ENCODE measurements at regions not wholly inside any gene's neighbourhood (a gene's known extent, or its start where the extent isn't known, plus 50 kb on each side); places are given as distances from the start of the nearest gene placed in this dataset.

DNA sequence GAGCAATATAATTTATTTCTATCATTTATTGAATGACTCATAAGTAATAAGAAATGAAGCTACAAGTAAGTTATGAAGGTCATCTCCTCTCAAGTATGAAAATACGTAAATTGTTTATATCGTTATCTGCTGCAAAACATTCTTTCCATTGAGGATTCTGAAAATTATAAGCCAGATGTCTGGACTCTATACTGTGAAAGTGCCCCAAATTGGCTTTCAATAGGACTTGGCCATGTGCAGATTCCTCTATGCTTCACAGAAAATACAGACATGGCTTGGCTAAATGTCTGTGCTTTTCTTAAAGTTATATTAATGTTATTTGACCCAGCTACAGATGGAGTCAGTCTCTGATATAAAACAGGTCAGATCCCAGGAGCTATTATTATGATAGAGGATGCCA lies 2109.9 kb upstream of the AGA start:
- BruUV-seq (replicated peaks) = no TSS peak
- H3K4me1 ChIP-seq (ENCODE audit: control insufficient read depth in 1 of 2, insufficient read depth in 2 of 2, low read length in 2 of 2) = no peaks in the 10 kb centered on the region
- RAD21 ChIA-PET (ENCODE audit: low non-redundant PET in 1 of 2, low total read pairs in 2 of 2, uncharacterized antibody in 2 of 2, unreplicated experiment in 2 of 2) = no interaction called here
- POLR2A ChIA-PET = no interaction called here
- H3K9ac ChIP-seq (ENCODE audit: low read length) = no peak overlapping the region
- intact Hi-C loops (cut with micrococcal nuclease) = no loop called here
- no peaks in the 10 kb centered on the region for H3K27me3 ChIP-seq (ENCODE audit: insufficient read depth, low read length)
- TF ChIP-seq, protein P1, sequence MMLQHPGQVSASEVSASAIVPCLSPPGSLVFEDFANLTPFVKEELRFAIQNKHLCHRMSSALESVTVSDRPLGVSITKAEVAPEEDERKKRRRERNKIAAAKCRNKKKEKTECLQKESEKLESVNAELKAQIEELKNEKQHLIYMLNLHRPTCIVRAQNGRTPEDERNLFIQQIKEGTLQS (IDR thresholded peaks at IDR 0.05) = no peak
- TF ChIP-seq, protein P2, sequence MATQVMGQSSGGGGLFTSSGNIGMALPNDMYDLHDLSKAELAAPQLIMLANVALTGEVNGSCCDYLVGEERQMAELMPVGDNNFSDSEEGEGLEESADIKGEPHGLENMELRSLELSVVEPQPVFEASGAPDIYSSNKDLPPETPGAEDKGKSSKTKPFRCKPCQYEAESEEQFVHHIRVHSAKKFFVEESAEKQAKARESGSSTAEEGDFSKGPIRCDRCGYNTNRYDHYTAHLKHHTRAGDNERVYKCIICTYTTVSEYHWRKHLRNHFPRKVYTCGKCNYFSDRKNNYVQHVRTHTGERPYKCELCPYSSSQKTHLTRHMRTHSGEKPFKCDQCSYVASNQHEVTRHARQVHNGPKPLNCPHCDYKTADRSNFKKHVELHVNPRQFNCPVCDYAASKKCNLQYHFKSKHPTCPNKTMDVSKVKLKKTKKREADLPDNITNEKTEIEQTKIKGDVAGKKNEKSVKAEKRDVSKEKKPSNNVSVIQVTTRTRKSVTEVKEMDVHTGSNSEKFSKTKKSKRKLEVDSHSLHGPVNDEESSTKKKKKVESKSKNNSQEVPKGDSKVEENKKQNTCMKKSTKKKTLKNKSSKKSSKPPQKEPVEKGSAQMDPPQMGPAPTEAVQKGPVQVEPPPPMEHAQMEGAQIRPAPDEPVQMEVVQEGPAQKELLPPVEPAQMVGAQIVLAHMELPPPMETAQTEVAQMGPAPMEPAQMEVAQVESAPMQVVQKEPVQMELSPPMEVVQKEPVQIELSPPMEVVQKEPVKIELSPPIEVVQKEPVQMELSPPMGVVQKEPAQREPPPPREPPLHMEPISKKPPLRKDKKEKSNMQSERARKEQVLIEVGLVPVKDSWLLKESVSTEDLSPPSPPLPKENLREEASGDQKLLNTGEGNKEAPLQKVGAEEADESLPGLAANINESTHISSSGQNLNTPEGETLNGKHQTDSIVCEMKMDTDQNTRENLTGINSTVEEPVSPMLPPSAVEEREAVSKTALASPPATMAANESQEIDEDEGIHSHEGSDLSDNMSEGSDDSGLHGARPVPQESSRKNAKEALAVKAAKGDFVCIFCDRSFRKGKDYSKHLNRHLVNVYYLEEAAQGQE (IDR thresholded peaks at IDR 0.05; ENCODE audit: low read depth) = no peak
- TF ChIP-seq, protein P3, sequence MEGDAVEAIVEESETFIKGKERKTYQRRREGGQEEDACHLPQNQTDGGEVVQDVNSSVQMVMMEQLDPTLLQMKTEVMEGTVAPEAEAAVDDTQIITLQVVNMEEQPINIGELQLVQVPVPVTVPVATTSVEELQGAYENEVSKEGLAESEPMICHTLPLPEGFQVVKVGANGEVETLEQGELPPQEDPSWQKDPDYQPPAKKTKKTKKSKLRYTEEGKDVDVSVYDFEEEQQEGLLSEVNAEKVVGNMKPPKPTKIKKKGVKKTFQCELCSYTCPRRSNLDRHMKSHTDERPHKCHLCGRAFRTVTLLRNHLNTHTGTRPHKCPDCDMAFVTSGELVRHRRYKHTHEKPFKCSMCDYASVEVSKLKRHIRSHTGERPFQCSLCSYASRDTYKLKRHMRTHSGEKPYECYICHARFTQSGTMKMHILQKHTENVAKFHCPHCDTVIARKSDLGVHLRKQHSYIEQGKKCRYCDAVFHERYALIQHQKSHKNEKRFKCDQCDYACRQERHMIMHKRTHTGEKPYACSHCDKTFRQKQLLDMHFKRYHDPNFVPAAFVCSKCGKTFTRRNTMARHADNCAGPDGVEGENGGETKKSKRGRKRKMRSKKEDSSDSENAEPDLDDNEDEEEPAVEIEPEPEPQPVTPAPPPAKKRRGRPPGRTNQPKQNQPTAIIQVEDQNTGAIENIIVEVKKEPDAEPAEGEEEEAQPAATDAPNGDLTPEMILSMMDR (IDR thresholded peaks at IDR 0.05 in 2 of 3, conservative IDR thresholded peaks at IDR 0.05 in 1 of 3; ENCODE audit: borderline replicate concordance in 1 of 3, insufficient read depth in 1 of 3, low read depth in 2 of 3, low read length in 2 of 3) = no peak
- no peak overlapping the region for H3K4me2 ChIP-seq (ENCODE audit: low read length)
- no peaks in the 10 kb centered on the region for H4K20me1 ChIP-seq (ENCODE audit: insufficient read depth)
- CTCF ChIA-PET = no interaction called here
- no peaks in the 10 kb centered on the region for H3K36me3 ChIP-seq (ENCODE audit: control insufficient read depth in 1 of 2, insufficient read depth in 2 of 2, low read length in 2 of 2)
- no peak overlapping the region for H3K27ac ChIP-seq (ENCODE audit: low read depth, low read length)
- no peak overlapping the region for H2AFZ ChIP-seq (ENCODE audit: low read depth, low read length, poor library complexity, severe bottlenecking)
- ATAC-seq = no peak
- no peaks in the 10 kb centered on the region for H3K9me2 ChIP-seq (ENCODE audit: insufficient read depth)
- H3K79me2 ChIP-seq (ENCODE audit: insufficient read depth, low read length) = no peaks in the 10 kb centered on the region
- DNase-seq (ENCODE audit: low read depth, low spot score) = no peak
- no peak overlapping the region for H3K4me3 ChIP-seq (replicated peaks in 1 of 2; ENCODE audit: low read depth in 1 of 2, low read length in 2 of 2)
- H3K9me3 ChIP-seq (ENCODE audit: control insufficient read depth in 1 of 2, insufficient read depth in 1 of 2, low read depth in 1 of 2, low read length in 2 of 2) = no peaks in the 10 kb centered on the region

All from HCT116 (cell line).